ENCODE measurements at regions not wholly inside any gene's neighbourhood (a gene's known extent, or its start where the extent isn't known, plus 50 kb on each side); places are given as distances from the start of the nearest gene placed in this dataset.

DNA sequence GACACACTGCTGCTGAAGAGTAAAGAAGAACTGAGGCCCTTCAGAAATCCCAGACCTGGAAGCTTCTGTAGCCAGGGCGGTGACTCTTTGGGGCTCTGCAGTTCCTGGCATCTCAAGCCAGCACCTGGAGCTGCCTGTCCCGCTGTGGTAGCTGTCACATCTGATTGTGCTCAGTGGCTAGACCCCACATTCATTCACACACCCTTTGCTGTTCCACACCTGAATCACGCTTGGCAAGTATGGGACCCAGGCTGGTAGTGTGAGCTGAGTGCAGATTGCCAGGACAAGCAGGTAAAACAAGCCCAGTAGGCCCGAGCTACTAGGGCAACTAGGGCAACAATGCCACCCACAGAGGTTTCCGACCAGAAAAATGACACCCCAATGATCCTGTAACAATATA, 218.2 kb downstream of the VGLL3 start:
- TF ChIP-seq CTCF (IDR thresholded peaks at IDR 0.05) (no peak), POLR2AphosphoS5 (IDR thresholded peaks at IDR 0.05) (no peak), POLR2A (IDR thresholded peaks at IDR 0.05) (no peak)
